Endothelial cell of hepatic sinusoid (primary cell): ENCODE measurements at regions not wholly inside any gene's neighbourhood (a gene's known extent, or its start where the extent isn't known, plus 50 kb on each side); places are given as distances from the start of the nearest gene placed in this dataset.
"Not testable (repeated sequence)": the region's sequence is repeated elsewhere in the genome, so short reads cannot be mapped to it uniquely, and the experiment has no call there.

Experiments
- in situ Hi-C: cut with HindIII; loops from 2 replicates; pipeline ENCODE4 v1.10.0; 2017; ENCODE audit warnings: low sequenced_read_pairs

DNA sequence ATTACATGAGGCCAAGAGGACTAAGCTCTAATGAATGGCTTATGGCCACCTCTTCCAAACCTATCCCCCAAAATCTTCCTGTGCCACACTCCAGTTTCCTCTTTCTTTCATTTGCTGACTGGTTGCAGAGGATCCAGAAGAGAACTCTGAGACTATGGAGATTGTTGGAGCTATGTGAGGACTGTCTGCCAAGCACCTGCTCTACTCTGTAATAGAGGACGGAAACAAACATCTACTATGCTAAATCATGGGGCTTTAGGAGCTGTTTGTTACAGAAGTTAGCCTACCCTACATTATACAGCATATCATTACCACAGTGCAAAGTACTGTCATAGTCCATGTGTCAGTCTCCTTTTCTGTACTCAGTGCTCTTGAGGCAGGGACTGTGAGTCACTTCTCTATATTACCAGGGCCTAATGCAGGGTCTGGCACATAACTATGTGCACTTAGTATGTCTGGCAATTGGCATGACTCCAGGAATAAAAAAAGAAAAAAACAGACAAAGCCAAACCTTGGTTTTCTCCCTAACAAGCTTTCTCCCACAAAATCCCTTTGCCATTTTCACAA lies 95.1 kb downstream of the RPAP3 start:
- in situ Hi-C loops: no loop called here

GRCh38 chr12:47609806-47610205 lies 96.0 kb downstream of the RPAP3 start:
- in situ Hi-C loops: no loop called here

- in situ Hi-C loops: not testable (repeated sequence)
Measured at GRCh38 chr12:47608671-47609070, 97.2 kb downstream of the RPAP3 start.

DNA sequence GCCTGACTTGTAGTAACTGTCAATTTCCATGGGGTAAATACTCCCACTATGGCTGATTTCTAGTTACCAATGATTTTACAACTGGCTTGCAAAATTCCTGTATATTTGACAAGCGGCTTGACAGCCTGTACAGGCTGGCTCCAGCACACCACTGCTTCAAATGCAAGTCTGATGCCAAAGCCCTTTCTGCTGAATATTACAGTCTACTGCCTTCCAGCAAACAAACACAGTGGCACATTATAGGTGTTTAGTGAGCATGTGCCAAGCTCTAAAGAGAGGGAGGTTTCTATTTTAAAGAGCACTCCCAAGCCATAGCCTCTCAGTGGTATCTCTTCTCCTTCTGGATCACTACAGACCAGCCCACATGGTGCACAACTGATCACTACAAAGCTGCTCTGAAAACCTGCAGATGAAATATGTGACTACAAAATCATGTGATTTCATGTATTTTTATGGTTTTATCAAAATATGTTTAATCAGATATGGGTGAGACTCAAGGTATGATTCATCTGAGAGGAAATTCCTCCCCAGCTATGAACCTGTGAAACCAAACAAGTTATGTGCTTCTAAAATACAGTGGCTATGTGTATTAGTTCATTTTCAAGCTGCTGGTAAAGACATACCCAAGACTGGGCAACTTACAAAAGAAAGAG lies 101.5 kb downstream of the RPAP3 start:
- in situ Hi-C loops: no loop called here

DNA sequence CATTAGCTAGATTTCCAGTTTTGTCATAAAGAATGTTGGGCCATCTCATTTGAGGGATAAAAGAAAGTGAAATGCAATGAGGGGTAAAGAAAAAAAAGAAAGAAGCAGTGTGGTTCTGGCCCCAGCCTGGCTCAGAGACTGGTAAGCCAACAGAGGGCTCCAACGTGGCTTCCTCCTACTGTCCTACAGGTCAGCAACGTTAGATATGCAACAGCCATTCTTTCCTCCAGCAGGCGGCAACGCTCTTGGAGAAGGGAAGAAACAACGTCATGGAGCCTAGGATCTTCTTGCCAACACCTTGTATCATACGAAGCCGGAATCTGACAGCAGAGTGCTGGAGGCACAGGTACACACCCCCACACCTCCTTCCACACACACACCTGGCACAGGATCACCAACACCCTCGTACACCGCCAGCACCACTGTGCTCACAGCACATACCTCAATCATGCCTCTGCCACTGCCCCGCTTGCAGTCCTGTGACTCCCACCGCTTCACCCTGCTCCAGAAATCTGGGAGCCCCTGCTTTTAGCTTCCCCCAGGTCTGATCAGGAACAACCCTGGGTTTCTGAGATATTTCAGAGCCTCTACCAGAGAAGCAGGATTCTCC lies 102.8 kb downstream of the RPAP3 start:
- in situ Hi-C loops: no loop called here

DNA sequence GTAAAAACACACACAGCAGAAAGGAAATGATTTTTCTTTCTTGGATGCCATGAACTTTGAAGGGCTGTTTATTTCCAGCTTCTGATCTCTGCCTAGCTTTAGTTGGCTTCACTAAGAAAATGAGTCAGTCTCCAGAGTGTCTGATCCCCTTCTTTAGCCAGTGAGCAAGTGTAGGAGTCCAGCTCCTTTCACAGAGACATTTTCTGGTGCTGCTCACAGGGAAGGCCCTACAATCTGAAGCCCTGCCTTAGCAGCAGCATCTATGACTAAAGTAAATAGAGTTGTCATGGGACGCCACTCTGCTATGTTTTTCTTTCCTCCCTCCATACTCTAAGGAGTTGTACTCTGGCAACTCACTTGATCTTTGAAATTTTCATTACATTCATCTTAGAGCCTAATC lies 103.5 kb downstream of the RPAP3 start:
- in situ Hi-C loops: no loop called here

GRCh38 chr12:47601071-47601470 lies 104.8 kb downstream of the RPAP3 start:
- in situ Hi-C loops: no loop called here

GRCh38 chr12:47591795-47592194 lies 114.0 kb downstream of the RPAP3 start:
- in situ Hi-C loops: no loop called here

DNA sequence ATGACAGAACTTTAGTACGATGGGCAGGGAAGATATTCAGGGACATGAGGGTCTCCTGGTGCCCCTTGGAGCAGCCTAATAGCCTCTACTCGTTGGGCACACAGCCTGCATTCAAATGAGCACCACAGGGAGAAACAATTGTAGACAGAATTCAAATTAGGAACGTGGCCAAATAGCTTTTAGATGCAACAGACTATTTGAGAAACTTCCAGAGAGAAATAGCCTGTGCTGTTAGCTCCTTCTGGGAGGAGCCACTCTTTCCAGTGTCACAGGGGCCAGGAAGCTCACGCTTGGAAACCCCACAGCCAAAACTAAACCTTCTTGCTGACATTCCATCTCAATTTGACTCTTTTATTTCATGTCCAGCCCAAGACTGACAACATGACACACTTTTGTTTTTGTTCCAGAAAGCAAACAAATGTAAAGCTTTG lies 114.5 kb downstream of the RPAP3 start:
- in situ Hi-C loops: no loop called here

- in situ Hi-C loops: no loop called here
Measured at GRCh38 chr12:47590771-47591360, 115.0 kb downstream of the RPAP3 start.

- in situ Hi-C loops: no loop called here
Measured at GRCh38 chr12:47586952-47587669, 118.7 kb downstream of the RPAP3 start.

DNA sequence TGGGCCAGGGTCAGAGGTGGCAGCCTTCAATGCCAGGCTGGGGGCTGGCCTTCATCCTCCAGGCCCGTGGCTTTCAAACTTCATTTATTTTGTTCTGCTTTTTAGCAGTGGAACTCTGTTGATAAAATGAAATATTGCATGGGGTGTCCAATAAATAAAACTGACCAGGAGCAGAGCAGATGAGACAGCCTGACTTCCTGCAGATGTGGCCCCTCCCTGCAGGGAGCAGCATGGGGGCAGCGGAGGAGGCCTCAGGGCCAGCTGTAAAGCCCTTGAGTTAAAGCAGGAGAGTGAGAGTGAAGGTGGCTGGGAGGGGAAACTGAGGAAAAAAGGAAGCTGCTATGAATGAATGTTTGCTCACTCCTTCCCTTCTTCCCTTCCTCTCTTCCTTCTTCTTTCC lies 120.3 kb downstream of the RPAP3 start:
- in situ Hi-C loops: no loop called here

DNA sequence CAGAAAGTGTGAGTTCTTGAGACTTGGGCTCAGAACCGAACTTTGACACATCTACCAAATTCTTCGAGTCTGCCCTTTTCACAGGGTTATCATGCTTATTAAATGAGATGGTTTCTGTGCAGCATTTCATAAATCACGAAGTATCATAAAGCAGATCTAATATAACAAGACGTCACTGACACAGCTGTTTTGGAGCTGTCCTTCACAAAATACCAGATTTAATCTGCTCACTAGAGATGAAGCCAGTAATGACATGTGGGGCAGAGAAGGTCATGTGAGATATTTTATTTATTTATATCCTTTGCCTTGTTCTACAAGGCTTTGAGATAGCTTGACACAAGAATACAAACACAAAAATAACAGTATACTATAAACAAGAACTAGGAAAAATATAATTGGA lies 127.0 kb downstream of the RPAP3 start:
- in situ Hi-C loops: no loop called here

GRCh38 chr12:47577206-47577989 lies 128.4 kb downstream of the RPAP3 start:
- in situ Hi-C loops: no loop called here

DNA sequence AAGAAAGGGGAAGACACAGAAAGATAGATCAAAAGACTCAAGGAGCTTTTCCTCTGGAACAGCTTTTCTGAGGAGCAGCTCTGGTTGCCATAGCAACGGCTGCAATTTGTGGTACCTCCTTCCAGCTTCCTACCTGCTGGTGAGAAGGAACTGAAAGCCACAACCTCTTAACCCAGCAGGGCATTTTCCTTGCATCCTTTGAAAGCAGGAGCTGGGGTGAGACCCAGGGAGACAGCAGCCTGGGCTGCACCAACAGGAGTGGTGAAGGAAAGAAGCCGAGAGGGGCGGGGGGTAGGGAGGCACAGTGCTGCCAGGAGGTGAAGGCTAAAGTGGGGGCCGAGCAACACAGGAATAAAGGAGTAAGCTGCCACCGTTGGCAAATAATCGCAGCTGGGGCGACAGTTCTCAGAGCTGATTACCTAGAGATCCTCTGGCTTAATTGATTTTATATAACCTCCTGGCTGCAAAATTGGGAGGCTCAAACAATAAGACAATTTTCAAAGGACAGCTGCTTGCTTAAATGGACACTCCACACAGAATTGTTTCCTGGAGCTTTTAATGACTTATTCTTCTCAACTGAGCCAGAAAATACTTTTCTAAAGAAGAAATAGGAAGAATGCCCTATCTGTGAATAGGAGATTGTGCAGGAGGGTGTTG lies 129.4 kb downstream of the RPAP3 start:
- in situ Hi-C loops: no loop called here

DNA sequence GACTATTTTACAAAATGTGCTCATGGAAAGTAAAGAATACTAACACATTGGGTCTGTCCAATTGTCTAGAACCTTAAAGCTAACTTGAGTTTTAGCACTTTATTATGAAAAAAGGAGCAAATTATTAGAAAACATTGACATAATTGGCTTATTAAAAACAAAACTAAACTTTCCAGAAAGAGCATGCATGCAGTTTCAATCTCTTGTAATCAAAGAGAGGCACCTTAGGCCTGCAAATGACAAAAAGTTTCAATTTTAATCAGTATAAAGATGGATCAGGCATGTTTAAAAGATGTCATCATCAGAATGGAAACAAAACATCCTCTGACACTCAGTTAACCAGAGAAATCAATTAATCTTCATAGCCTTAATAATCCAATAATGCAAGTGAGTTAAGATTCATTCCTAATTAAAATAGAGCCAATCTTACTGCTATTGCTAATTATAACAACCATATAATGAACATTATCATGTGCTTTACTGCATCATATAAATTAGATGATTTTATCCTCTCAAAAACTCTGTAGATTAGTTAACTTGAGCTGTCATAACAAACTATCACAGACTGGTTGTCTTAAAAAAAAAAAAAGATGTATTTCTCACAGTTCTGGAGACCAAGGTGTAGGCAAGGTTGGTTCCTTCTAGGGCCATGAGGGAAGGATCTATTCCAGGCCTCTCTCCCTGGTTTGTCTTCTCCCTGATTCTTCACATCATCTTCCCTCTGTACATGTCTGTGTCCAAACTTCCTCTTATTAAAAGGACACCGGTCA lies 131.4 kb downstream of the RPAP3 start:
- in situ Hi-C loops: no loop called here

DNA sequence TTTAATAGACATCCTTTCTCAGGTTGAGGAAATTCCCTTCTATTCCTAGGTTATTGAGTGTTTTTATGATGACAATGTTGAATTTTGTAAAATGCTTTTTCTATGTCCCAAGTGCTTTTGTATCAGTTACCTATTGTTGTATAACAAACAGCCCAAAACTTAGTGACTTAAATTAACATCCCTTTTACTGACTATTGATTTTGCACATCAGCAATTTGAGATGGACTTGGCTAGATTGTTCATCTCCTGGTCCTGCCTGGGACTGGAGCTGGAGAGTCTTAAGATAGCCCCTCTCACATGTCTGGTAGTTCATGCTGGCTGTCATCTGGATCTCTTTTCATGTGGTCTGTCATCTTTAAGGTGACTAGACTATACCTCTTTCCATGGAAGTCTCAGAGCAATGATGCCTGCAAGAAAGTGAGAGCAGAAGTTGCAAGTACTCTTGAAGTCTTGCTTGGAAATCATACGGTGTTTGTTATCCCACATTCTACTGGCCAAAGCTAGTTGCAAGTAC lies 132.6 kb downstream of the RPAP3 start:
- in situ Hi-C loops: no loop called here

- in situ Hi-C loops: no loop called here
Measured at GRCh38 chr12:47570151-47570550, 135.7 kb downstream of the RPAP3 start.

- in situ Hi-C loops: no loop called here
Measured at GRCh38 chr12:47562201-47562600, 143.6 kb downstream of the RPAP3 start.
